GM21576 (cell line): ENCODE measurements at regions not wholly inside any gene's neighbourhood (a gene's known extent, or its start where the extent isn't known, plus 50 kb on each side); places are given as distances from the start of the nearest gene placed in this dataset.

Experiments
- ATAC-seq: cut with Tn5 transposase; IDR thresholded peaks from one replicate; pipeline ENCODE4 v1.9.1; 2021; ENCODE audit warnings: mild to moderate bottlenecking, moderate library complexity; ENCODE audit not compliant: unreplicated experiment

DNA sequence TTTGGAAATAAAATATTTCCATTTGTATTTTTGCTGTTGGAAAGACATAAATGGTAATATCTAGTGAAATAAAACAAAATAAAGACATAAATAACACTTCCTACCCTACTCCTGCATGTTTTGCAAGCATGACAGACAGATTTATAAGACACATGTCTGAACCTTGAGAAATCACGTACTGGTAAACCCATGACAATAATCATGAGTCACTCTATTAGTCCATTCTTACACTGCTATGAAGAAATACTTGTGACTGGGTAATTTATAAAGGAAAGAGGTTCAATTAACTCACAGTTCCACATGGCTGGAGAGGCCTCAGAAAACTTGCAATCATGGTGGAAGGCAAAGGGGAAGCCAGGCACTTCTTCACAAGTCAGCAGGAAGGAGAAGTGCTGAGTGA is 942.2 kb downstream of the REEP3 start:
- no peak for ATAC-seq

- ATAC-seq = no peak
Measured at GRCh38 chr10:64465653-64466052, 944.5 kb downstream of the REEP3 start.

- no peak for ATAC-seq
Measured at GRCh38 chr10:64468219-64468618, 947.0 kb downstream of the REEP3 start.

DNA sequence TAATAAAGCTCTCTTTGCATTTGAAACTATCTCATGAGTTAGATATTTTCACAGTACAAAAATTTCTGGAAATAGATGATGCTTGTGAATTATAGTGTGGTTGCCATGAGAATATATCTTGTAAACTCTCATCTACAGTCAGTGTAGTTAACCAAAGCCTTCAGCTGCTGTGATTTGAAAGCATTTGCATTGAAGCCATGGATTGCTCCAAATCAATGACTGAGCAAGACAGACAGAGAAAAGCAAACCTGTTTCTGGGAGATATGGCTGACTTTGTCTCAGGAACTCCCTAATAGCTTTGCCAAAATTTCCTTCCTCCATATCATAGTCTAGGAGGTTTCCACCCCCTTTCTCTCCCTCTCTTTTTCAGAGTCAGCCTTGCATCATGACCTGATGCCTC is 955.3 kb downstream of the REEP3 start:
- no peak for ATAC-seq

DNA sequence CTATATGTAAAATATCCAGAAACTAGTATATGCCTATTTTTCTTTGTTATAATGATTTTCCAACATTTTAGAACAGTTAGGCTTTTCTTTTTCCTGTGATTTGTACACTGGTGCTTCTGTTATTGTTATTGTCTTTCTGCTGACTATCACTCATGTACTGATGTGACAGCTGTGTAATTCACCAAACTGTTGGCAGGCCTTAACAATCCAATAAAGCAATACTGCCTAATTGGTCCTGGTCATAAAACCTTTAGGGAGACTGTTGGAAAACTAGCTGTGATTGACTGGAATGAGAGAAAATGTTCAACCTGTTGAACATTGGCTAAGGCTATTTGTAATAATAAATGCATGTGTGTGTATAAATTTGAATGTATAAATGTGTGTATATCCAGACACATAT is 956.6 kb downstream of the REEP3 start:
- ATAC-seq = no peak

GRCh38 chr10:64484811-64485330 is 963.7 kb downstream of the REEP3 start:
- no peak for ATAC-seq

- no peak for ATAC-seq
Measured at GRCh38 chr10:64486149-64486548, 964.9 kb downstream of the REEP3 start.

- ATAC-seq = no peak
Measured at GRCh38 chr10:64486901-64487300, 965.7 kb downstream of the REEP3 start.

DNA sequence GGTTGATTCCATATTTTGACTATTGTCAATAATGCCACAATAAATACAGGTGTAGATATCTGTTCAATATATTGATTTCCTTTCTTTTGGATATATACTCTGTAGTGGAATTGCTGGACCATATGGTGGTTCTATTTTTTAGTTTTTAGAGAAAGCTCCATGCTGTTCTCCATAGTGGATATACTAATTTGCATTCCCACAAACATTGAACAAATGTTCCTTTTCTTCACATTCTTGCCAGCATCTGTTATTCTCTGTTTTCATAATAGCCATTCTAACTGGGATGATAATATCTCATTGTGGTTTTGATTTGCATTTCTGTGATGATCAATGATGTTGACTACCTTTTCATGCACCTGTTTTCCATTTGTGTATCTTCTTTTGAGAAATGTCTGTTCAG is 973.7 kb downstream of the REEP3 start:
- no peak for ATAC-seq

GRCh38 chr10:64497306-64497705 is 976.1 kb downstream of the REEP3 start:
- no peak for ATAC-seq

- ATAC-seq = no peak
Measured at GRCh38 chr10:64501807-64502206, 980.6 kb downstream of the REEP3 start.

- ATAC-seq = no peak
Measured at GRCh38 chr10:64502936-64503335, 981.7 kb downstream of the REEP3 start.

- no peak for ATAC-seq
Measured at GRCh38 chr10:64503429-64503828, 982.2 kb downstream of the REEP3 start.

GRCh38 chr10:64505501-64505900 is 984.3 kb downstream of the REEP3 start:
- ATAC-seq = no peak

- no peak for ATAC-seq
Measured at GRCh38 chr10:64506963-64507362, 985.8 kb downstream of the REEP3 start.

- ATAC-seq = no peak
Measured at GRCh38 chr10:64507651-64508028, 986.4 kb downstream of the REEP3 start.

- ATAC-seq = no peak
Measured at GRCh38 chr10:64508029-64508661, 986.9 kb downstream of the REEP3 start.

GRCh38 chr10:64515970-64516699 is 994.9 kb downstream of the REEP3 start:
- ATAC-seq = no peak

GRCh38 chr10:64518456-64518855 is 997.3 kb downstream of the REEP3 start:
- no peak for ATAC-seq

DNA sequence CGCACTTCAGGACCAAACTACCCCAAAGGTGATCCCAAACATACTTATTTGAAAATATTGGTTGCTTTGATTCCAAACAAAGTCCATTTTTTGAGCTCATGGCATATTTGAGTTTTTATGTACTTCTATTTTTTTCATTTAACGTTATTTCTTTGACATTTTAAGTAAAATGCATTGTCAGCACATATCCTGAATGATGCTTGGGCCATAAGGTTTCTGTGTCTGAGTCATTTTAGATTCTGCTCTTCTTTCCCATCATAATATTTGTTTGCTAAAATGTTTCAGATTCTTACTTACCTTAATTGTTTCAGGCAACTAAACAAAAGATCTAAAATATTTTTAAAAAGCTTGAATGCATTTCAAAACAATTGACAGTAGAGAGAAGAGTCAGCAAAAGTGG is 998.2 kb downstream of the REEP3 start:
- no peak for ATAC-seq

DNA sequence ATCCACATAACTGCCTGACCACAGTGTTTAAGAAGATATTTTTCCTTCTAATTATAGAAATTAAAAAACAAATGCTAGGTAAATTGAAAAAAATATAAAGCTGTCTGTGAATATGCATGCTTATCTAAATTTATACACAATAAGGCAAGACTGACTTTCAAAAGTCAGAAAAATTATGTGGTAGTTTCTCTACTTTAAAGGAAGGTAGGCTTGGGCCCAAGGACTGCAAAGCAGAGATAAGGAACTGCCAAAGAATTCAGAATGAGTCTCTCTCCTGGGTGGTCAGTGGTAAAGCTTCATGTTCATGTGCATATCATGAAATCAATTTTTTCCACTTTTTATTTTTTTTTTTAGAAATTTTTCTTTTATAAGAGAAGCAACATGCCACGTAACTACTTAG is 998.6 kb downstream of the REEP3 start:
- ATAC-seq = no peak

DNA sequence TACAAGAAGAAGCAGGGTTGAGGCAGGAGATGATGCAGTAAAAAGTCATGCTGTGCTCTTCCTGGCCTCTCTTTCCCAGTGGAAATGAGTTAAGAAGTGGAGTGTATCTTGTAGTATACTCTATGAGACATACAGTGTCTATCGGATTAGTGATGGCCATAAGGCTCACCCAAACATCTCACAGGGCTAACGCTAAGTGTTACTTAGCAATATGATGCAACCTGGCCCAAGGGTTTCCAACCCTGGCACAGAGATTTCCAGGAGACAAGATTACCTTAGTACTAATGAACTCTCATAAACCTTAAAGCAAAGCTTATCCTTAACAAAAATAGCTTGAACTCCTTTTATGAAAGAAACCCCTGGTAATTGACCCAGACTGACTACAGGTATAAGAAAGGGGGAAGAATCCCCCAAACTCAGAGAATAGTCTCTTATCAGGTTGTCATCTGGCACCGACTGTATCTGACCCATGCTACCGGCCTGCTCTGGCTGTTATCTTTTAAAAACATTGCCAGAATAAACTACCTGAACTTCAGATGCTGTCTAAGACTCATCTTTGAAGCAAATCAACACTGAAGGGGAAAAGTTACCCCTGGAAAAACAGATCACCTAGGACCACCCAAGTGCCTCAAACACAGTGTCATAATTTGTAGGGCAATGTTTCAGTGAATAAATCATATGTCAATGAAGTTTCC is 1002.0 kb downstream of the REEP3 start:
- no peak for ATAC-seq
